GM04503 (cell line): ENCODE measurements at regions not wholly inside any gene's neighbourhood (a gene's known extent, or its start where the extent isn't known, plus 50 kb on each side); places are given as distances from the start of the nearest gene placed in this dataset.

Source experiments
- DNase-seq: peaks from one replicate; pipeline ENCODE4 v3.0.0-alpha.2; 2012; ENCODE audit warnings: low read depth

DNA sequence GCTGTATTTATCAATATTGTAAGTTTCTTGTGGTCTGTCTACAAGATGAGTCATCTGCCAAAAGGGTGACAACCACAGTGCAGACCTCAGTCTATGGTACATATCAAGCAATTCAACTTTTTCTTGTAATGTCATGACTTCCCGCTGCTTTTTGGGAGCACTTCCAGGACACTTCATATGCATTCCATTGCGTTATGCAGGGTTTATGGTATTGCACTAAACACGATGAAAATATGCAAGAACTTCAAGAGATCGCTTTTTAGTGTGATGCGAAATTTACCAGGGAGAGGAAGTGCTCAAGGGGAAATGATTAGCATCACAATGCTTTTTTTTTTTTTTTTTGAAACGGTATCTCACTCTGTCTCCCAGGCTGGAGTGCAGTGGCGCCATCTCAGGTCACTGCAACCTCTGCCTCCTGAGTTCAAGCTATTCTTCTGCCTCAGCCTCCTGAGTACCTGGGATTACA is 166.5 kb downstream of the TFAP2A start:
- DNase-seq: no peak

DNA sequence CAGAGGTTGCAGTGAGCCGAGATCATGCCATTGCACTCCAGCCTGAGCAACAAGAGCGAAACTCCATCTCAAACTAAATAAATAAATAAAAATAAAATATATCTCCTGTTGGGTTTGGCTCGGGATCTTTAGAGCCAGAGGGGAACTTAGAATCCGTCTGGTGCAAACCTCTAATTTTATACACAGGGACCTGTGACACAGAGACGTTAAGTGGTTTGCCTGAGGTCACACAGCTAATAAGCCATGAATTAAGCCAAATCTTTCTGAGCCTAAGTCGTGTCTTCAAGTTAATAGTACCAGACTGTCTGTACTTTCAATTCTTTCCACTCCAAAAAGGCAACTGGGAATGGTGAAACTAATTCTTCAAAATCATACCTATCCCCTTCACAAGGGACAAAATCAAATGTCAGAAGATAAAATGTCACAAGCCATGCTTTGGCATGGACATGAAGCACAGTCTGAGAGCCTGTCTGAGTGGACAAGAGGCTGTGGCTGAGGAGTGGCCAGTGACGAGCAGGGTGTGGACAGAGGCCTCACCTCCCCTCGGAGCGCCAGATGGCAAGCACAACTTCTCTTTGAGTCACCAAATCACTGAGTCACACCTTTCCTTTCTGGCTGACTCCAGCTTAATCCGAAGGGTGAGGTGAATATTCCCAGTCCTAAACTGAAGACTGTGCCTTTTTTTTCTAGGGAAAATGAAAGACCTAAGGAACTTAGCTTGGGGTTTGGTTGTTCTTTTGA is 177.4 kb downstream of the TFAP2A start:
- no peak for DNase-seq

GRCh38 chr6:10235344-10235743 is 179.5 kb downstream of the TFAP2A start:
- DNase-seq: no peak

GRCh38 chr6:10230531-10230930 is 184.3 kb downstream of the TFAP2A start:
- no peak for DNase-seq

GRCh38 chr6:10223841-10224240 is 191.0 kb downstream of the TFAP2A start:
- no peak for DNase-seq

- DNase-seq: no peak
These were observed 193.7 kb downstream of the TFAP2A start for GRCh38 chr6:10221178-10221577.

DNA sequence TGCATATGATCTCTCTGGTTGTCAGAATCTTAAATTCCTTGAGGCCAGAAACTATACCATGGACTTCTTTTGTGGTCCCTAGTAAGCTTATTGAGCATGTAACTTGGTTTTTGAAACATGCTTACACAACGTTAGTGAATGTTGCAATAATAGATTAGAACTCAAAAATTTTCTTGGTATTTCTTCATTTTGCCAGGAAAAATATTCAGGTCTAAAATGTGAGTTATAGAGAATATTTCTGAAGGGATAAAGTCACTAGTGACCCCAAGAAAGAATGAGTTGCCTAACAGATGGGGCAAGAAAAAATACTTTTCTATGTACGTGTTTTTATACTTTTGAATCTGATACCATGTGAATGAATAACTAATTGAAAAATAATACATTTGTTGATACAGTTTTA is 195.4 kb downstream of the TFAP2A start:
- no peak for DNase-seq

DNA sequence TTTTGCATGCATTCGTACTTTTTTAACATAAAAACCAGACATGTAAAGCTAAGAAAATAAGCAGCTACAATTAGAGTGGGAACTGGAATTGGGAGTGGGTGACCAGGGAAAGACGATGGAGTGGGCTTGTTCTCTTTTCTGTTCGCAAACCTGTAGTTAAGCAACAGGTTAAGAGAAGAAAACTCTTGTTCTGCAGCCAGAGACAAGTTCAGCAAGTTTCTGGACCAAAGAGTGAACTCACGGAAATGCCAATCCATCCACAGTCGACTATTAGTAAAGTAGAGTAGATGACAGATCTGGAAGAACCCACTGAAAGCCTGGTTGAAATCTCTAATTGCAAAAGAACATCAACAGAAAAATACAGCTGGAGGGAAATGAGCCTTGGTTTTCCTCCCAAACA is 197.8 kb downstream of the TFAP2A start:
- DNase-seq: no peak

GRCh38 chr6:10215326-10216110 is 199.4 kb downstream of the TFAP2A start:
- no peak for DNase-seq

- no peak for DNase-seq
These were observed 204.8 kb downstream of the TFAP2A start for GRCh38 chr6:10210052-10210451.

DNA sequence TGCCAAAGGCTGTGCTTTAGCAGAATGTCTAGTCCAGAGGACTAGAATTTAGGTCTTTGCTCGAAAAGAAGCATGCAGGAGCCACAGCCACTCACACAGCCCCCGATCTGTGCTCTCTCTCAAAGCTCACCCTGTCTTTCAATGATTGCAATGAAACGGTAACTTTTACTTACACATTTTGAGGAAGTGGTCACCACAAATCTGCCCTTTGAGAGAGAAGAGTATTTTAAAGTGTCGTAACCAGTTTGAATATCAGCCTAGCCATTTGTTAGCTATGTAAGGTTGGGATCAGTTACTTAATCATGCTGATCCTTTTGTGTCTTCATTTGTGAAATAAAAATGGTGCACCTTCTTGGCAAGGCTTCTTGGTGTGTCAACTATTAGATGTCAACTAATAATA is 209.0 kb downstream of the TFAP2A start:
- no peak for DNase-seq

DNA sequence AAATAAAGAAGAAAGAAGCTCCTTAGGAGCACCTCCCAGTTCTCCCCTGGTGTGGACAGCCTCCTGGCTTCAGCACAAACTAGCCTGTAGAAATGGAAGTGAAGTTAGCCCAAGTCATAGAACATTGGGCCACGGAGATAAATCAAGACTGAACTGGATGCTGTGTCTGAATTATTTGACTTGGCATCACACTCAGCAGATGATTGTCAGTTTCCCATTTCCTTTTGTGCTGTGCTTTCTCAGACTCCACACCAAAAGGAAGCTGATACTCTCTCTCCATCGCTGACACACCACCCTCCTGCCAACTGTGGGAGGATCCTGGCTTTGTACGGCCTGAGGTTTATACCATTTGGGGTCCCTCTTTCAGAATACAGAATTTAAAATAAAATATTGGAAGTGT is 209.8 kb downstream of the TFAP2A start:
- DNase-seq: no peak

- DNase-seq: no peak
These were observed 211.2 kb downstream of the TFAP2A start for GRCh38 chr6:10203651-10204050.

- DNase-seq: no peak
These were observed 212.3 kb downstream of the TFAP2A start for GRCh38 chr6:10202581-10202980.

DNA sequence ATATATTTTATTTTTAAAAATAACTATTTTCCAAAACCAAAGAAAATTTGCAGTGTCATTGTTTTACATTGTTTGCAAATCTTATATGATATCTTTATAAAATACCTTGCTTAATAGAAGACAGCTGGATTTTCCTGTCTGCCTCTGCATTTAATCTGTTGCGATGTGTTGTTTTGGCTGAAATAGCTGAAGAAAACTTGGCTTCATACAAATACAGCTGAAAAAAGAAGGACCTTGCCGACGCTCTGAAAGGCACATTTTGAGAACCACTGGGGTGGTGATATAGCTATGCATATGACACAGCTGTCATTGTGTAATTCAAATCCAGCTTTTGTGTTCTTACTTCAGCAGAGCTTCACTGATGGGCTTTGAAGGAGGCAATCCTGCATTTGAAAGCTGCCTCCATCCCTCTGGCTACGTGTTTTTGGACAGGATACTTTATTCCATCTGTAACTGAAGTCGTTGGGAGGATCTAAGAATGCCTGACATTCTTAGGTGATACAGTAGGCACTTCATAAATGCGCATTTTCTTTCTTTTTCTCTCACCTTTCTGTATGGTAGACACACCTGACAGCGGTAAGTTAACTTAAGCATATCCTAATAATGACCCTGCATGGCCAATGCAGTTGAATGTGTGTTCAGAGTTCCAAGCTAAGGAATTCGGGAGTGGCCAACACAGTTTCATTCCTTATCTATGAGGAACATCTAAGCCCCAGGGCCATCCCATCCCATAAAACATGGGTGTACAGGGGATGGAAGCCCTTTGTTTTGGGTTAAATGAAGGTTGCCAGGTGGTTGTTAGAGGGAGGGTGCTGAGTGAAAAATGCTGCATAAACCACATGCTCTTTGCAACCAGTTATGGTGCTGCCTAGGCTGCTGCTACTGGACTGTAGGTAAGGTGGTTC is 213.0 kb downstream of the TFAP2A start:
- no peak for DNase-seq

DNA sequence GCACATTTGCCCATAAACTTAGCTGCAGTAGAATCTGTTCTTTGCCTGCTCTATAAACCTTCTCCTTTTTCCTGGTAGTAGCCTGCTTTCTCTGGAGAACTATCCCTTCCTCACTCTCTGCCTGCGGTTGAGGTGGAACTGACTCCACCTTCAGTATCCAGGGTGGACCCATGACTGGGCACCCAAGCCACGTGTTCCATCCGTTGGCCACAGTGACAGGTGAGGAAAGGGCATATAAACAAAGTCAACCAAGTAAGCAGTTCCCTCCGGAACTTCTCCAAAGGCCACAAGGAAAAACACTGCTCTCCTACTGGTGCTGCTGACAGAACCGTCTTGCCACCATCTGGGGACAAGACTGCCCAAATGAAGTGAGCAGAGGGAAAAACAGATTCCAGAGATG is 218.8 kb downstream of the TFAP2A start:
- DNase-seq: no peak

DNA sequence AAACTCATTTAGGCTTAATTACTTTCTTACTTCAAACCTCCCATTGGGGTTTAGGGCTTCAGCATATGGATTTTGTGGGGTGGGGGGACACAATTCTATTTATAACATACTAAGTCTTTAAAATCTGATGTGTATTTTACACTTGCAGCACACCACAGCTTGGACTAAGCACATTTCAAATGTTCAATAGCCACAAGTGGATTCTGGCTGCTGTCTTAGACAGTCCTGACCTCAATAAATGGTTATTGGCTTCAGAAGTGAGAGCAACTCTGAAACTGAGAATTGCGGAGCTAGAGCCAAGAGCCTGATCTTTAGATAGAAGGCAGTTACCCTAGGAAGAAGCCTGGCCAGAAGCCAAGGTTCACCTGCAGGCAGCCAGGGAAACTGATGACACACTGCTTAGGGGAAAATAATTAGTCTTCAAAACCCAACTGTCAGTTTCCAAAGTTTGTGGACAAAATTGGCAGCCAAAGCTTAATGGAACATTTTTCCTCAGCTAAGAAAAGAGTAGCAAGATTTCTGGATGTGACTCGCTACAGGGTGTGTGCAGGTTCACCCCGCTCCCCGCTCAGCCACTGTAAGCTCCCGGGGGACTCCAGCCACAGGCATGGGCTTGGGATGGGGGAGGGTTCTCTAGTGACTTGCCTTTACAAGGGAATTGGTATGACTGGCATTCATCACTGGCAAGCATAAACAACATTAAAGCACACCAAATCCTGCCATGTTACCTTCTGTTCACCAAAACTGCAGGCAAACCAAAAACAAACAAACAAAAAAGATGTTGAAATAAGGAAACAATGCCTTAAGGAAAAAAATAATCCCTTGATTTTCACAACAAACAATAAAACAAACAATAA is 219.8 kb downstream of the TFAP2A start:
- no peak for DNase-seq

GRCh38 chr6:10193321-10193720 is 221.6 kb downstream of the TFAP2A start:
- DNase-seq: no peak

GRCh38 chr6:10190042-10190441 is 224.8 kb downstream of the TFAP2A start:
- no peak for DNase-seq

- no peak for DNase-seq
These were observed 230.3 kb downstream of the TFAP2A start for GRCh38 chr6:10184371-10185227.
